Neuronal stem cell (in vitro differentiated cells): ENCODE measurements at regions not wholly inside any gene's neighbourhood (a gene's known extent, or its start where the extent isn't known, plus 50 kb on each side); places are given as distances from the start of the nearest gene placed in this dataset.
A peak's percentile ranks its signal among the peaks of the same experiment; 100 is the strongest.

Experiments
- DNase-seq: peaks from one replicate; pipeline ENCODE4 v3.0.0-alpha.2; 2013; ENCODE audit warnings: low spot score
- H2AFZ ChIP-seq: one replicate; pipeline ENCODE4 v1.6.1; 2013; ENCODE audit warnings: mild to moderate bottlenecking, low read length, inconsistent platforms
- H2AK5ac ChIP-seq: 2 replicates; pipeline ENCODE4 v1.6.1; 2013; ENCODE audit warnings: low read depth, mild to moderate bottlenecking, inconsistent platforms, low read length, moderate library complexity, mixed read lengths
- H2BK120ac ChIP-seq: 2 replicates; pipeline ENCODE4 v1.6.1; 2013; ENCODE audit warnings: low read depth, mild to moderate bottlenecking, inconsistent platforms, low read length, moderate library complexity, mixed read lengths
- H2BK12ac ChIP-seq: one replicate; pipeline ENCODE4 v1.6.1; 2013; ENCODE audit warnings: low read length, inconsistent platforms
- H2BK15ac ChIP-seq: 2 replicates; pipeline ENCODE4 v1.6.1; 2013; ENCODE audit warnings: mild to moderate bottlenecking, low read length, inconsistent platforms, mixed read lengths
- H2BK5ac ChIP-seq: one replicate; pipeline ENCODE4 v1.6.1; 2013; ENCODE audit warnings: inconsistent platforms, mild to moderate bottlenecking, low read length, moderate library complexity
- H3K14ac ChIP-seq: one replicate; pipeline ENCODE4 v1.6.1; 2013; ENCODE audit warnings: low read length, inconsistent platforms
- H3K18ac ChIP-seq: 2 replicates; pipeline ENCODE4 v1.6.1; 2013; ENCODE audit warnings: low read length, inconsistent platforms
- H3K23ac ChIP-seq: 2 replicates; pipeline ENCODE4 v1.6.1; 2013; ENCODE audit warnings: low read depth, mild to moderate bottlenecking, mixed read lengths, low read length, inconsistent platforms; ENCODE audit not compliant: poor library complexity
- H3K27ac ChIP-seq: replicated peaks from 3 replicates; pipeline ENCODE4 v1.5.1; 2013; ENCODE audit warnings: low read length, inconsistent platforms
- H3K27me3 ChIP-seq, 3 experiments: 2 replicates each; pipeline ENCODE4 v1.6.1; 2013; ENCODE audit warnings: low read length in 3 of 3, mild to moderate bottlenecking in 2 of 3, inconsistent platforms in 1 of 3, low read depth in 1 of 3, mixed read lengths in 1 of 3, moderate library complexity in 1 of 3; ENCODE audit not compliant: control insufficient read depth in 3 of 3, insufficient read depth in 3 of 3
- H3K36me3 ChIP-seq, 2 donors: replicated peaks in 1 of 2; 2 replicates each; pipeline ENCODE4 v1.6.1; 2013; ENCODE audit warnings: low read length in 2 of 2; ENCODE audit not compliant: control insufficient read depth in 2 of 2, insufficient read depth in 2 of 2
- H3K4ac ChIP-seq: 2 replicates; pipeline ENCODE4 v1.6.1; 2013; ENCODE audit warnings: inconsistent platforms, mild to moderate bottlenecking, low read length, moderate library complexity
- H3K4me1 ChIP-seq, 2 donors: 1 replicate in 1 of 2; 2 replicates in 1 of 2; pipeline ENCODE4 v1.6.1; 2013; ENCODE audit warnings: low read length in 2 of 2, low read depth in 1 of 2; ENCODE audit not compliant: control insufficient read depth in 2 of 2, insufficient read depth in 1 of 2
- H3K4me2 ChIP-seq: one replicate; pipeline ENCODE4 v1.6.1; 2013; ENCODE audit warnings: mild to moderate bottlenecking, low read length, inconsistent platforms; ENCODE audit not compliant: insufficient read depth, poor library complexity, severe bottlenecking
- H3K4me3 ChIP-seq, 2 donors: 2 replicates each; pipeline ENCODE4 v1.5.1; 2013; ENCODE audit warnings: low read length in 2 of 2, mild to moderate bottlenecking in 2 of 2, inconsistent platforms in 1 of 2, moderate library complexity in 1 of 2
- H3K79me1 ChIP-seq: one replicate; pipeline ENCODE4 v1.6.1; 2013; ENCODE audit warnings: low read depth, mild to moderate bottlenecking, inconsistent platforms, low read length, moderate library complexity
- H3K9ac ChIP-seq: one replicate; pipeline ENCODE4 v1.6.1; 2013; ENCODE audit warnings: mild to moderate bottlenecking, low read depth, low read length, inconsistent platforms; ENCODE audit not compliant: poor library complexity
- H3K9me3 ChIP-seq, 2 donors: replicated peaks in 1 of 2; 2 replicates each; pipeline versions ENCODE3 to v1.6.1; 2013; ENCODE audit warnings: low read length in 2 of 2, mild to moderate bottlenecking in 2 of 2, inconsistent platforms in 1 of 2, low read depth in 1 of 2, mixed read lengths in 1 of 2, moderate library complexity in 1 of 2; ENCODE audit not compliant: control insufficient read depth in 2 of 2, insufficient read depth in 1 of 2
- H4K8ac ChIP-seq: one replicate; pipeline ENCODE4 v1.6.1; 2013; ENCODE audit warnings: low read depth, mild to moderate bottlenecking, inconsistent platforms, low read length, moderate library complexity
- H4K91ac ChIP-seq: one replicate; pipeline ENCODE4 v1.6.1; 2013; ENCODE audit warnings: low read length, low read depth, mild to moderate bottlenecking, inconsistent platforms; ENCODE audit not compliant: poor library complexity
- WGBS, 2 donors: extraction: QIAGEN DNeasy Blood & Tissue Kit; methylation state at CpG; one replicate each; pipeline ENCODE4 v1.1.7; 2013; ENCODE audit warnings: missing lambda C conversion rate in 2 of 2, mixed read lengths in 1 of 2; ENCODE audit not compliant: insufficient read length in 2 of 2, insufficient replicate concordance in 1 of 2; ENCODE audit errors: extremely low coverage in 2 of 2; 5-methylcytosine and 5-hydroxymethylcytosine counted together

GRCh38 chr1:81512252-81513003 is 288.3 kb upstream of the ADGRL2 start:
- no peak overlapping the region for H3K18ac ChIP-seq
- WGBS, 2 donors = no CpG with 5 or more reads among the region's 5 CpGs
- no peak overlapping the region for H2BK120ac ChIP-seq
- H3K79me1 ChIP-seq = no peaks in the 10 kb centered on the region
- no peak overlapping the region for H3K4ac ChIP-seq
- no peak overlapping the region for H3K4me3 ChIP-seq
- H2AK5ac ChIP-seq = no peak overlapping the region
- no peak overlapping the region for H2AFZ ChIP-seq
- H2BK5ac ChIP-seq = no peak overlapping the region
- no peaks in the 10 kb centered on the region for H3K9me3 ChIP-seq
- H3K36me3 ChIP-seq = no peaks in the 10 kb centered on the region
- H2BK12ac ChIP-seq = no peak overlapping the region
- H3K4me2 ChIP-seq = no peak overlapping the region
- no peak overlapping the region for H4K8ac ChIP-seq
- no peak overlapping the region for H3K27ac ChIP-seq
- H4K91ac ChIP-seq = no peak overlapping the region
- H3K9ac ChIP-seq = no peak overlapping the region
- peaks cover 11 to 19% of the 10 kb centered on the region in 2 donors for H3K4me1 ChIP-seq
- H3K23ac ChIP-seq = no peak overlapping the region
- H3K27me3 ChIP-seq = no peaks in the 10 kb centered on the region
- no peak overlapping the region for H3K14ac ChIP-seq
- no peak overlapping the region for H2BK15ac ChIP-seq
- no peak for DNase-seq

- WGBS, 2 donors = no CpG with 5 or more reads among the region's 3 CpGs
- no peak overlapping the region for H2BK5ac ChIP-seq
- H3K4me1 ChIP-seq = peaks cover 11 to 26% of the 10 kb centered on the region in 2 donors
These were observed 289.5 kb upstream of the ADGRL2 start for GRCh38 chr1:81511281-81511680.

GRCh38 chr1:81510701-81511100 is 290.0 kb upstream of the ADGRL2 start:
- WGBS, 2 donors = no CpG with 5 or more reads among the region's 3 CpGs
- Histone ChIP-seq H2BK12ac (no peak overlapping the region), H3K9ac (no peak overlapping the region), H3K4me2 (no peak overlapping the region), H3K4me1 (peaks cover 11 to 22% of the 10 kb centered on the region in 2 donors), H3K36me3 (no peaks in the 10 kb centered on the region), H3K18ac (no peak overlapping the region), H3K79me1 (no peaks in the 10 kb centered on the region), H3K27ac (no peak overlapping the region), H3K4me3 (no peak overlapping the region), H2AFZ (no peak overlapping the region), H2AK5ac (no peak overlapping the region), H2BK15ac (no peak overlapping the region), H2BK5ac (no peak overlapping the region), H3K27me3 (no peaks in the 10 kb centered on the region), H2BK120ac (no peak overlapping the region), H3K9me3 (no peaks in the 10 kb centered on the region), H4K91ac (no peak overlapping the region), H3K4ac (no peak overlapping the region), H3K14ac (no peak overlapping the region), H3K23ac (no peak overlapping the region), H4K8ac (no peak overlapping the region)
- DNase-seq = no peak

More at GRCh38 chr1:81511281-81511680, 289.5 kb upstream of the ADGRL2 start:
- no peak overlapping the region for H2BK12ac ChIP-seq
- H3K18ac ChIP-seq = no peak overlapping the region
- H2BK120ac ChIP-seq = no peak overlapping the region
- no peaks in the 10 kb centered on the region for H3K36me3 ChIP-seq
- no peak overlapping the region for H2AK5ac ChIP-seq
- H3K14ac ChIP-seq = no peak overlapping the region
- H3K27ac ChIP-seq = no peak overlapping the region
- no peak overlapping the region for H3K4ac ChIP-seq
- DNase-seq = no peak
- H3K4me3 ChIP-seq = no peak overlapping the region
- H3K23ac ChIP-seq = no peak overlapping the region
- no peaks in the 10 kb centered on the region for H3K27me3 ChIP-seq
- no peak overlapping the region for H3K4me2 ChIP-seq
- no peak overlapping the region for H2BK15ac ChIP-seq
- no peaks in the 10 kb centered on the region for H3K9me3 ChIP-seq
- H2AFZ ChIP-seq = no peak overlapping the region
- no peak overlapping the region for H4K8ac ChIP-seq
- H3K9ac ChIP-seq = no peak overlapping the region
- no peaks in the 10 kb centered on the region for H3K79me1 ChIP-seq
- H4K91ac ChIP-seq = no peak overlapping the region

GRCh38 chr1:81509594-81509993 is 291.1 kb upstream of the ADGRL2 start:
- Histone ChIP-seq H3K27ac (no peak overlapping the region), H3K18ac (no peak overlapping the region), H3K27me3 (no peaks in the 10 kb centered on the region), H4K8ac (no peak overlapping the region), H3K9me3 (no peaks in the 10 kb centered on the region), H3K36me3 (no peaks in the 10 kb centered on the region), H2AK5ac (no peak overlapping the region), H2BK120ac (no peak overlapping the region), H3K4me2 (no peak overlapping the region), H2BK12ac (no peak overlapping the region), H3K4me3 (no peak overlapping the region), H3K79me1 (no peaks in the 10 kb centered on the region), H2BK15ac (no peak overlapping the region), H4K91ac (no peak overlapping the region), H3K23ac (no peak overlapping the region), H3K4ac (no peak overlapping the region), H3K14ac (no peak overlapping the region), H3K9ac (no peak overlapping the region), H2AFZ (no peak overlapping the region), H3K4me1 (peaks cover 11 to 22% of the 10 kb centered on the region in 2 donors), H2BK5ac (no peak overlapping the region)
- WGBS, 2 donors = no CpG with 5 or more reads among the region's 5 CpGs
- DNase-seq = peak; percentile 54
